Ramos (cell line): ENCODE measurements at regions not wholly inside any gene's neighbourhood (a gene's known extent, or its start where the extent isn't known, plus 50 kb on each side); places are given as distances from the start of the nearest gene placed in this dataset.

Source experiments
- in situ Hi-C: fragments of 300-500 bp; cut with MboI; formaldehyde crosslinking; loops from one replicate; pipeline ENCODE4 v1.14.3; 2022; ENCODE audit warnings: low sequenced_read_pairs; ENCODE audit not compliant: unreplicated experiment

- in situ Hi-C loops: loop anchor here (25.0 kb wide), 1 partner anchor 1157 kb away; no protein-coding TSS in a partner anchor
These were observed 286.2 kb downstream of the ACTL7B start for GRCh38 chr9:108569624-108570023.

- in situ Hi-C loops: loop anchor here (25.0 kb wide), 1 partner anchor 1156 kb away; no protein-coding TSS in a partner anchor
These were observed 287.7 kb downstream of the ACTL7B start for GRCh38 chr9:108568093-108568492.

- in situ Hi-C loops: loop anchor here (25.0 kb wide), 1 partner anchor 1155 kb away; no protein-coding TSS in a partner anchor
These were observed 288.2 kb downstream of the ACTL7B start for GRCh38 chr9:108567571-108567970.

- in situ Hi-C loops: loop anchor here (25.0 kb wide), 1 partner anchor 1154 kb away; no protein-coding TSS in a partner anchor
These were observed 290.0 kb downstream of the ACTL7B start for GRCh38 chr9:108565651-108566378.

- in situ Hi-C loops: loop anchor here (25.0 kb wide), 1 partner anchor 1150 kb away; no protein-coding TSS in a partner anchor
These were observed 293.6 kb downstream of the ACTL7B start for GRCh38 chr9:108562176-108562575.

GRCh38 chr9:108559432-108559831 is 296.4 kb downstream of the ACTL7B start:
- in situ Hi-C loops: loop anchor here (25.0 kb wide), 1 partner anchor 1147 kb away; no protein-coding TSS in a partner anchor

- in situ Hi-C loops: loop anchor here (25.0 kb wide), 1 partner anchor 1143 kb away; no protein-coding TSS in a partner anchor
These were observed 301.0 kb downstream of the ACTL7B start for GRCh38 chr9:108554831-108555230.

- in situ Hi-C loops: loop anchor here (25.0 kb wide), 1 partner anchor 1141 kb away; no protein-coding TSS in a partner anchor
These were observed 302.6 kb downstream of the ACTL7B start for GRCh38 chr9:108553111-108553635.

- in situ Hi-C loops: loop anchor here (25.0 kb wide), 1 partner anchor 1140 kb away; no protein-coding TSS in a partner anchor
These were observed 303.2 kb downstream of the ACTL7B start for GRCh38 chr9:108552459-108553040.

GRCh38 chr9:108551030-108551841 is 304.6 kb downstream of the ACTL7B start:
- in situ Hi-C loops: loop anchor here (25.0 kb wide), 1 partner anchor 1139 kb away; no protein-coding TSS in a partner anchor

GRCh38 chr9:108550106-108550505 is 305.7 kb downstream of the ACTL7B start:
- in situ Hi-C loops: loop anchor here (25.0 kb wide), 1 partner anchor 1138 kb away; no protein-coding TSS in a partner anchor

GRCh38 chr9:108549184-108549583 is 306.6 kb downstream of the ACTL7B start:
- in situ Hi-C loops: no loop called here

GRCh38 chr9:108547411-108548135 is 308.2 kb downstream of the ACTL7B start:
- in situ Hi-C loops: no loop called here

- in situ Hi-C loops: no loop called here
These were observed 309.6 kb downstream of the ACTL7B start for GRCh38 chr9:108546215-108546614.

- in situ Hi-C loops: no loop called here
These were observed 310.4 kb downstream of the ACTL7B start for GRCh38 chr9:108545436-108545835.

- in situ Hi-C loops: no loop called here
These were observed 310.9 kb downstream of the ACTL7B start for GRCh38 chr9:108544866-108545265.

- in situ Hi-C loops: no loop called here
These were observed 312.5 kb downstream of the ACTL7B start for GRCh38 chr9:108543251-108543778.

- in situ Hi-C loops: no loop called here
These were observed 318.0 kb downstream of the ACTL7B start for GRCh38 chr9:108537756-108538155.
